ENCODE measurements at regions not wholly inside any gene's neighbourhood (a gene's known extent, or its start where the extent isn't known, plus 50 kb on each side); places are given as distances from the start of the nearest gene placed in this dataset.
A peak's percentile ranks its signal among the peaks of the same experiment; 100 is the strongest.

DNA sequence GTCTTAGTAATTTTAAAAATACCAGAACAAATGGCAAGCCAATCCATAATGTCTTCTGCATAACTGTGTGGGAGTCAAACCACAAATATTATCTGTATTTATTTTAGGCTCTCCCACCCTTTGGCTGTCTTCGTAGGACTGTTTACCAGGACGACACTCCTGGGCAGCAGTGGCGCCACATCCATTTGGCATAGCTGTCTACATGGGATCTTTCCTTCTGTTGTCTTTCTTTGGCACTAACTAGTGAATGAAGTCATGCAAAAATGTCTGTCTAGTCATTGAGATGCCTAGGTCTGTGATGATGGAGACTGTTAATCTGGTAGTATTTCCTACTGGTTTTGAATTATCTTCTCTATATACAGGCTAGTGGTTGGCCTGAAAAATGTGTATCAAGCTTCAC is 54.0 kb upstream of the CHMP2B start:
- no peaks in the 10 kb centered on the region for H3K27me3 ChIP-seq (ENCODE audit: control insufficient read depth in 2 of 2, insufficient read depth in 2 of 2, low read length in 2 of 2)
- no peak overlapping the region for H2AFZ ChIP-seq (ENCODE audit: insufficient read depth, low read depth, low read length, poor library complexity, severe bottlenecking)
- H3K79me2 ChIP-seq (ENCODE audit: insufficient read depth, low read length) = no peaks in the 10 kb centered on the region
- no peak overlapping the region for H3K9ac ChIP-seq (ENCODE audit: insufficient read depth, low read length, poor library complexity, severe bottlenecking)
- H3K27me3 Mint-ChIP-seq (ENCODE audit: low read depth in 3 of 3) = peaks cover 0 to 6% (median 0%) of the 10 kb centered on the region in 3 donors
- no peaks in the 10 kb centered on the region for H3K36me3 ChIP-seq (replicated peaks in 1 of 2; ENCODE audit: control insufficient read depth in 1 of 2, insufficient read depth in 2 of 2, low read length in 2 of 2)
- no peaks in the 10 kb centered on the region for H3K4me1 ChIP-seq (ENCODE audit: control insufficient read depth in 1 of 2, insufficient read depth in 2 of 2, low read length in 2 of 2)
- TF ChIP-seq CTCF (IDR thresholded peaks at IDR 0.05) = no peak
- 100% methylated on average over 1 of the region's 3 CpGs for WGBS (ENCODE audit: insufficient coverage)
- H3K27ac Mint-ChIP-seq = no peak overlapping the region
- H3K9me3 ChIP-seq (replicated peaks in 1 of 2; ENCODE audit: control insufficient read depth in 1 of 2, insufficient read depth in 1 of 2, low read length in 2 of 2) = no peaks in the 10 kb centered on the region
- DNase-seq = no peak
- no peaks in the 10 kb centered on the region for H3K36me3 Mint-ChIP-seq
- H3K4me1 Mint-ChIP-seq = no peaks in the 10 kb centered on the region
- intact Hi-C loops (cut with micrococcal nuclease) = no loop called here
- H3K4me3 Mint-ChIP-seq = no peak overlapping the region
- H3K4me2 ChIP-seq (replicated peaks; ENCODE audit: extremely low read depth, low read length, poor library complexity, severe bottlenecking) = no peak overlapping the region
- no peak overlapping the region for H3K27ac ChIP-seq (ENCODE audit: low read depth in 1 of 2, low read length in 2 of 2)
- peaks cover 0 to 8% (median 2%) of the 10 kb centered on the region in 7 donors for H3K9me3 Mint-ChIP-seq
- no peaks in the 10 kb centered on the region for H4K20me1 ChIP-seq (ENCODE audit: insufficient read depth, low read length)
- no peak overlapping the region for H3K4me3 ChIP-seq (replicated peaks in 1 of 3; ENCODE audit: low read depth in 2 of 3, low read length in 3 of 3)

DNA sequence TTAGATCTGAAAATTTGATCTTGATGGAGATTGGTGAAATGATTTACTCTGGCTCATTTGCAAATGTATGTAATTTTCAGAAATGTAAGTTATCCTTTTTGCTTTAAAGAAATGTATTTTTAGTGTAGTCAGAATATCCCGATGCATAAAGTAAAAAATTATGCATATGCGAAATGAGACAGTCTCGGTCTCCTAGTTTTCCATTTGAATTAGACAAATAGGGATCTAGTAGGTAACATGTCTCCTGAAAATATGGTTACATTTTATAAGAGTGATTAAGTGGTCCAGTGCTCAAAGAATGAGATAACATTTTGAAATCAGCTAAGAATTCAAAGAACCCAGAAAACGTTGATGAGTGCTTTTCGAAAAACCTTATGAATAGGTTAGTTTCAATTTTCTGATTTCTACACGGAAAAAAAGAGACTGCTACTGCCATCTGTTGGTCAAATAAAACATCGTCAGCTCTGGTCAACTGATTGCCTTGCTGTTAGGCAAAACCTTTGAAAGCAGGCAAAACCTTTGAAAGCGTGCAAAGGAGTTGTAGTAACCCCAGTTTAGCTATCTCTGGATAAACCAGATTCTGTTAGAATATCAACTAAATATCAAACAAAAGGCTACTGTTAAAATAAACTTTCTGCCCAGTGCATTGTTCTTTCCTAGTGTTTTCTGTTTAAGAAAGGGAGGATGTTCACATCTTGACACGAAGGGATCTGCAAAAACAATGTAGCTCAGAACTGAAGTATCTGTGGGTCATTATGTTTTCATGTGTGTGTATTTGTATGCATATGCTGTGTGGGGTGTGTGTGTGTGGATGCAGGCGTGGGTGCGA is 59.3 kb upstream of the CHMP2B start:
- Mint-ChIP-seq H3K36me3 (no peaks in the 10 kb centered on the region), H3K27ac (peak overlapping the region in 1 of 7 donors; percentile 25), H3K27me3 (ENCODE audit: low read depth in 3 of 3) (peaks cover 0 to 3% (median 0%) of the 10 kb centered on the region in 3 donors), H3K4me3 (peak overlapping the region in 1 of 2 donors; percentile 76), H3K4me1 (peaks cover 4% of the 10 kb centered on the region), H3K9me3 (no peaks in the 10 kb centered on the region)
- Histone ChIP-seq H3K4me1 (ENCODE audit: control insufficient read depth in 1 of 2, insufficient read depth in 2 of 2, low read length in 2 of 2) (no peaks in the 10 kb centered on the region), H3K4me3 (replicated peaks in 1 of 3; ENCODE audit: low read depth in 2 of 3, low read length in 3 of 3) (peak overlapping the region in 1 of 3 experiments; percentile 19), H4K20me1 (ENCODE audit: insufficient read depth, low read length) (no peaks in the 10 kb centered on the region), H3K27ac (ENCODE audit: low read depth in 1 of 2, low read length in 2 of 2) (no peak overlapping the region), H3K27me3 (ENCODE audit: control insufficient read depth in 2 of 2, insufficient read depth in 2 of 2, low read length in 2 of 2) (no peaks in the 10 kb centered on the region), H2AFZ (ENCODE audit: insufficient read depth, low read depth, low read length, poor library complexity, severe bottlenecking) (no peak overlapping the region), H3K4me2 (replicated peaks; ENCODE audit: extremely low read depth, low read length, poor library complexity, severe bottlenecking) (peak overlapping the region; percentile 39), H3K79me2 (ENCODE audit: insufficient read depth, low read length) (no peaks in the 10 kb centered on the region), H3K9me3 (replicated peaks in 1 of 2; ENCODE audit: control insufficient read depth in 1 of 2, insufficient read depth in 1 of 2, low read length in 2 of 2) (no peaks in the 10 kb centered on the region), H3K9ac (ENCODE audit: insufficient read depth, low read length, poor library complexity, severe bottlenecking) (no peak overlapping the region), H3K36me3 (replicated peaks in 1 of 2; ENCODE audit: control insufficient read depth in 1 of 2, insufficient read depth in 2 of 2, low read length in 2 of 2) (no peaks in the 10 kb centered on the region)
- 62% methylated on average over 10 of the region's 11 CpGs for WGBS (ENCODE audit: insufficient coverage)
- intact Hi-C loops (cut with micrococcal nuclease) = loop anchor here in 1 of 2 donors (5.0 kb wide), 1 partner anchor 196 kb away; no protein-coding TSS in a partner anchor
- TF ChIP-seq CTCF (IDR thresholded peaks at IDR 0.05) = peak; percentile 71
- peak in 2 of 3 donors; percentile 13 to 30 for DNase-seq

All from CD14-positive monocyte (primary cell).